ENCODE measurements at regions not wholly inside any gene's neighbourhood (a gene's known extent, or its start where the extent isn't known, plus 50 kb on each side); places are given as distances from the start of the nearest gene placed in this dataset.
"Not testable (repeated sequence)": the region's sequence is repeated elsewhere in the genome, so short reads cannot be mapped to it uniquely, and the experiment has no call there.

GRCh38 chr1:79507770-79508169 is 501.2 kb upstream of the ADGRL4 start:
- no peak for DNase-seq

GRCh38 chr1:79501153-79501552 is 494.6 kb upstream of the ADGRL4 start:
- no peak for DNase-seq

DNA sequence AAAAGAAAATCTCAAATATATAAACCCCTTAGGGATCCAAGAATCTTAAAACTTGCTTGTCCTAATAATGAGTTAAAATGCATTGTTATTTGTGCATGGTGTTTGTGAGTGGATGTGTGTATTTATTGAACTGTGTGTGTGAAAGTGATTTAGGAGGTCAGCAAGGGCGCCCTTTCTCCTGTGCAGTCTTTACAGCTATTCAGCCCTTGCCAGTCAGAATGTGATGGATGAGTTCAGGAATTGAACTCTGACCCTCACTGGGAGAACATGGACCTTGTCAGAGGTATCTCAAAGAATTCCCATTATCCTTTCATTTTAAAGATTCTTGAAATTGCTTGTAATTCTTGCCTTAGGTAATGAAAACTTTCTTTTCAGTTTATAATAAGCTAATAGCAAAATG is 493.0 kb upstream of the ADGRL4 start:
- no peak for DNase-seq

GRCh38 chr1:79497193-79497773 is 490.8 kb upstream of the ADGRL4 start:
- DNase-seq, result no peak

- DNase-seq, result no peak
Observed at GRCh38 chr1:79496129-79496528, 489.6 kb upstream of the ADGRL4 start.

- not testable (repeated sequence) for DNase-seq
Observed at GRCh38 chr1:79493702-79494101, 487.2 kb upstream of the ADGRL4 start.

- not testable (repeated sequence) for DNase-seq
Observed at GRCh38 chr1:79488572-79489121, 482.1 kb upstream of the ADGRL4 start.

DNA sequence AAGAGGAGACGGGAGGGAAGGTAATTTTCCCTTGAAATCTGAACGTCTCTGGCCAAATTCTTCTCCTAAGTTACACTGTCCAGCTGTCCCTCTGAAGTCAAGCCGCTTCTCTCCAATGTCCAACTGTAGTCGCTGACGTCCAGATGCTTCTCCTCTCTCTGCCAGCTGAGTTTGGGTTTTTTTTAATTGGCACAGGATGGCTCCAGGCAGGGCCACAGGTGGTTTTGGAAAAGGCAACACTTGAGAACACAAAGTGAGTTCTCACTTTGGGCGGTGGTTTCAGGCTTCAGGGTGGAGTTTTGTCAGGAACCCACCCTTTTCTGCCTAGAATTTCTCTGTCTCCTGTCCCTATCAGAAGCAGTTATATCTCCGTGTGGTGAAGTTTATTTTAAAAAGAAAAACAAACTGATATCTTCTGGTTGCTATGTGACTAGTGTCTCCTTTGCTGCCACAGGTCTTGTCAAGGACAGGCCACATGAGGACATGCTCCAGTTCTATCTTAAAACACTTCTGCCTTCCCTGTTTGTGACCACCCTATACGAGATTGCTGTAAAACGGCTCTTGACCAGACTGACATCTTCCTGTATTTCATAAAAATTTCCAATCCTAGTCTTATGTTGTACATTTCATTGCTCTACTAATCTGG is 472.3 kb upstream of the ADGRL4 start:
- no peak for DNase-seq

GRCh38 chr1:79478160-79478559 is 471.6 kb upstream of the ADGRL4 start:
- no peak for DNase-seq

- DNase-seq, result no peak
Observed at GRCh38 chr1:79472067-79472656, 465.6 kb upstream of the ADGRL4 start.

- DNase-seq, result no peak
Observed at GRCh38 chr1:79469139-79469538, 462.6 kb upstream of the ADGRL4 start.

- no peak for DNase-seq
Observed at GRCh38 chr1:79460773-79461436, 454.4 kb upstream of the ADGRL4 start.

- DNase-seq, result no peak
Observed at GRCh38 chr1:79457562-79458224, 451.2 kb upstream of the ADGRL4 start.

DNA sequence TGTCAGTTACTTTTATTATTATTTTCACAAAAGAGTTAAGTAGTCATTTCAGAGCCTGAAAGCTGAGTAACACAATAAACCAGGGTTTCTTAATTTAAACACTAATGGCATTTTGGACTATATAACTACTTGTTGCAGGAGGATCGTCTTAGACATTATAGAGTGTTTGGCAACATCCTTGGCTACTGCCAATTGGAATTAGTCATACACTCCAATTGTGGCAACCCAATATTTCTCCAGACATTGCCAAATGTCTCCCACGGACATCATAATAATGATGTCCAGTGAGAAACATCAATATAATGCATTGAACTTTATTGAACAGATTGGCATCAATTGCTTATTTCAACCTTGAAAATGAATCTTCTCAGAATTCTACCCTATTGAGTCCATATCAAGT is 441.9 kb upstream of the ADGRL4 start:
- no peak for DNase-seq

DNA sequence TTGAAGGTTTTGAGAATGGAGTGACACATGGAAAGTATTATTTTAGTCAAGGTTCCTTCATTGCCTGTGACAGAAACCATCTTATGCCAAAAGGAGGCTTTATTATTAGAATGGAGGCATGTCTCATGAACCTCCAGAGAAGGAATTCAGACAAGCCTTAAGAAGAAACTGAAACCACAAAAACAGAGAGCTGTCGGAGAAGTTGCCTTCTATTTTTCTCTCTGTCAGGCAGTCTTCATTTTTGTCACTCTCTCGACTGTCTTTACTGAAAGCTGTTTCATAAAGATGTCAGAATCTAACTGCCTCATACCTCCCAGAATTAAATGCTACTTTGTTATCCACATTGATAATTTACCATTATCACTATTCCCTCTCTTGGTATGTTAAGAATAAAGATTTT is 434.7 kb upstream of the ADGRL4 start:
- no peak for DNase-seq

GRCh38 chr1:79437540-79437939 is 431.0 kb upstream of the ADGRL4 start:
- DNase-seq, result no peak

GRCh38 chr1:79431340-79431739 is 424.8 kb upstream of the ADGRL4 start:
- DNase-seq, result no peak

- no peak for DNase-seq
Observed at GRCh38 chr1:79430437-79430836, 423.9 kb upstream of the ADGRL4 start.

GRCh38 chr1:79422726-79423125 is 416.2 kb upstream of the ADGRL4 start:
- DNase-seq, result no peak

GRCh38 chr1:79398501-79398900 is 392.0 kb upstream of the ADGRL4 start:
- no peak for DNase-seq

- DNase-seq, result no peak
Observed at GRCh38 chr1:79396901-79397300, 390.4 kb upstream of the ADGRL4 start.

DNA sequence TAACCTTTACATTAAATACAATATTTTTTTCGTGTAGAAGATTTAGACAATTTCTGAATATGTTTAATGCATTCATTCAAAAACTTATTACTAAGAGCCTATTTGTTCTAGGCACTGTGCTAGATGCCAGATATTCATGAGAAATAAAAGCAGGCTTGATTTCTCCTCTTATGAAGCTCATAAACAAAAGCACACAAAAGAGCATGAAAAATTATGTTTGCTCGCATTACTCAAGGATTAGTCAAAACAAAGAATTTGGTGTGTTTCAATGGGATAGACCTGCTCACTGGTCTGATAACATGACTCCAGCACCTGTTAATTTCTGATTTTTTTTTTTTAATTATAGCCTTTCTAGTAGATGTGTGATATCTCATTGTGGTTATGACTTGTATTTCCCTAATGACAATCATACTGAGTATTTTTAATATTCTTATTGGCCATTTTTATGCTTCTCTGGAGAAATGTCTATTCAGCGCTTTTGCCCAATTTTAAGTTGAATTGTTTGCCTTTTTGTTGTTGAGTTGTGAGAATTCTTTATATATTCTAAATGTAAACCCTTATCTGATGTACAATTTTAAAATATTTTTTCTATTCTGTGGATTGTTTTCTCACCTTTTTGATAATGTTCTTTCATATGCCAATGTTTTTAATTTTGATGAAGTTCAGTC is 382.3 kb upstream of the ADGRL4 start:
- DNase-seq, result no peak

GRCh38 chr1:79386730-79387129 is 380.2 kb upstream of the ADGRL4 start:
- DNase-seq, result no peak

All from 8988T (cell line).